Trophoblast cell (in vitro differentiated cells and primary cell): ENCODE measurements at regions not wholly inside any gene's neighbourhood (a gene's known extent, or its start where the extent isn't known, plus 50 kb on each side); places are given as distances from the start of the nearest gene placed in this dataset.

Source experiments
- DNase-seq, 2 donors: peaks; one replicate each; pipeline ENCODE4 v3.0.0-alpha.2; 2016
- H2AFZ ChIP-seq: 2 replicates; pipeline ENCODE4 v1.6.1; 2013; ENCODE audit warnings: low read length, moderate library complexity, mild to moderate bottlenecking; ENCODE audit not compliant: insufficient read depth, poor library complexity
- H2AK5ac ChIP-seq: 2 replicates; pipeline ENCODE4 v1.6.1; 2013; ENCODE audit warnings: mild to moderate bottlenecking, low read length
- H2BK120ac ChIP-seq: 2 replicates; pipeline ENCODE4 v1.6.1; 2013; ENCODE audit warnings: low read length, mild to moderate bottlenecking, moderate library complexity; ENCODE audit not compliant: insufficient read depth, poor library complexity
- H2BK12ac ChIP-seq: 2 replicates; pipeline ENCODE4 v1.6.1; 2013; ENCODE audit warnings: mild to moderate bottlenecking, low read length, moderate library complexity
- H2BK5ac ChIP-seq: 2 replicates; pipeline ENCODE4 v1.6.1; 2013; ENCODE audit warnings: low read length, low read depth, moderate library complexity, mild to moderate bottlenecking; ENCODE audit not compliant: poor library complexity
- H3K14ac ChIP-seq: 2 replicates; pipeline ENCODE4 v1.6.1; 2013; ENCODE audit warnings: mild to moderate bottlenecking, low read length
- H3K18ac ChIP-seq: 2 replicates; pipeline ENCODE4 v1.6.1; 2013; ENCODE audit warnings: mild to moderate bottlenecking, low read length
- H3K23ac ChIP-seq: 2 replicates; pipeline ENCODE4 v1.6.1; 2013; ENCODE audit warnings: low read length
- H3K27ac ChIP-seq: 2 replicates; pipeline ENCODE4 v1.5.1; 2013; ENCODE audit warnings: low read depth, mild to moderate bottlenecking, inconsistent platforms, low read length, moderate library complexity
- H3K27me3 ChIP-seq: 2 replicates; pipeline ENCODE4 v1.6.1; 2013; ENCODE audit warnings: inconsistent platforms, mild to moderate bottlenecking, low read length, moderate library complexity; ENCODE audit not compliant: insufficient read depth
- H3K36me3 ChIP-seq, 2 experiments: 1 replicate in 1 of 2; 2 replicates in 1 of 2; pipeline ENCODE4 v1.6.1; 2013; ENCODE audit warnings: low read length in 2 of 2, mild to moderate bottlenecking in 2 of 2, moderate library complexity in 1 of 2; ENCODE audit not compliant: insufficient read depth in 2 of 2, control insufficient read depth in 1 of 2
- H3K4ac ChIP-seq: 2 replicates; pipeline ENCODE4 v1.6.1; 2013; ENCODE audit warnings: low read depth, mild to moderate bottlenecking, low read length, moderate library complexity
- H3K4me1 ChIP-seq, 2 experiments: 1 replicate in 1 of 2; 2 replicates in 1 of 2; pipeline ENCODE4 v1.6.1; 2013; ENCODE audit warnings: low read length in 2 of 2, mild to moderate bottlenecking in 2 of 2, moderate library complexity in 1 of 2; ENCODE audit not compliant: insufficient read depth in 2 of 2, control insufficient read depth in 1 of 2
- H3K4me2 ChIP-seq: 2 replicates; pipeline ENCODE4 v1.6.1; 2013; ENCODE audit warnings: inconsistent platforms, mild to moderate bottlenecking, low read length, moderate library complexity
- H3K4me3 ChIP-seq: 2 replicates; pipeline ENCODE4 v1.5.1; 2013; ENCODE audit warnings: mild to moderate bottlenecking, low read depth, low read length, inconsistent platforms
- H3K79me1 ChIP-seq: one replicate; pipeline ENCODE4 v1.6.1; 2013; ENCODE audit warnings: low read length
- H3K79me2 ChIP-seq: 2 replicates; pipeline ENCODE4 v1.6.1; 2013; ENCODE audit warnings: low read length, mild to moderate bottlenecking; ENCODE audit not compliant: control insufficient read depth, insufficient read depth, poor library complexity
- H3K9ac ChIP-seq: 2 replicates; pipeline ENCODE4 v1.6.1; 2013; ENCODE audit warnings: mild to moderate bottlenecking, low read length
- H3K9me3 ChIP-seq: 2 replicates; pipeline ENCODE4 v1.6.1; 2013; ENCODE audit warnings: low read depth, mild to moderate bottlenecking, control low read depth, inconsistent platforms, low read length; ENCODE audit not compliant: insufficient read depth
- H4K12ac ChIP-seq: 2 replicates; pipeline ENCODE4 v1.6.1; 2013; ENCODE audit warnings: low read depth, mild to moderate bottlenecking, low read length, moderate library complexity
- H4K8ac ChIP-seq: 2 replicates; pipeline ENCODE4 v1.6.1; 2013; ENCODE audit warnings: low read depth, mild to moderate bottlenecking, low read length, moderate library complexity
- H4K91ac ChIP-seq: one replicate; pipeline ENCODE4 v1.6.1; 2013; ENCODE audit warnings: low read depth, mild to moderate bottlenecking, low read length, moderate library complexity
- WGBS: extraction: QIAGEN DNeasy Blood & Tissue Kit; methylation state at CpG from one replicate; pipeline ENCODE4 v1.1.7; 2013; ENCODE audit warnings: missing lambda C conversion rate; ENCODE audit not compliant: insufficient read length, insufficient coverage; ENCODE audit errors: extremely low coverage; 5-methylcytosine and 5-hydroxymethylcytosine counted together

GRCh38 chr2:67888351-67889005 lies 174.3 kb downstream of the C1D start:
- Histone ChIP-seq H4K8ac (no peak overlapping the region), H3K79me2 (no peaks in the 10 kb centered on the region), H2AFZ (no peak overlapping the region), H3K79me1 (no peaks in the 10 kb centered on the region), H2BK5ac (no peak overlapping the region), H3K9me3 (no peaks in the 10 kb centered on the region), H3K4ac (no peak overlapping the region), H3K23ac (no peak overlapping the region), H3K27me3 (no peaks in the 10 kb centered on the region), H2BK120ac (no peak overlapping the region), H4K91ac (no peak overlapping the region), H3K4me3 (no peak overlapping the region), H3K4me2 (no peak overlapping the region), H3K27ac (no peak overlapping the region), H3K14ac (no peak overlapping the region), H3K36me3 (no peaks in the 10 kb centered on the region), H2AK5ac (no peak overlapping the region), H3K9ac (no peak overlapping the region), H4K12ac (no peak overlapping the region), H3K4me1 (no peaks in the 10 kb centered on the region), H3K18ac (no peak overlapping the region), H2BK12ac (no peak overlapping the region)
- DNase-seq = no peak

- Histone ChIP-seq H3K23ac (no peak overlapping the region), H2BK120ac (no peak overlapping the region), H2BK12ac (no peak overlapping the region), H3K79me1 (no peaks in the 10 kb centered on the region), H3K4me1 (no peaks in the 10 kb centered on the region), H2BK5ac (no peak overlapping the region), H3K18ac (no peak overlapping the region), H3K27ac (no peak overlapping the region), H3K36me3 (no peaks in the 10 kb centered on the region), H3K9ac (no peak overlapping the region), H3K14ac (no peak overlapping the region), H3K27me3 (no peaks in the 10 kb centered on the region), H4K91ac (no peak overlapping the region), H3K4me2 (no peak overlapping the region), H2AK5ac (no peak overlapping the region), H3K9me3 (no peaks in the 10 kb centered on the region), H2AFZ (no peak overlapping the region), H4K8ac (no peak overlapping the region), H4K12ac (no peak overlapping the region), H3K4ac (no peak overlapping the region), H3K4me3 (no peak overlapping the region), H3K79me2 (no peaks in the 10 kb centered on the region)
- no peak for DNase-seq
- WGBS = no CpG with 5 or more reads among the region's 2 CpGs
These were observed 173.7 kb downstream of the C1D start for GRCh38 chr2:67889056-67889455.

GRCh38 chr2:67891642-67892041 lies 171.2 kb downstream of the C1D start:
- no CpG with 5 or more reads among the region's 1 CpG for WGBS
- Histone ChIP-seq H3K79me1 (no peaks in the 10 kb centered on the region), H3K36me3 (no peaks in the 10 kb centered on the region), H4K12ac (no peak overlapping the region), H2AK5ac (no peak overlapping the region), H3K23ac (no peak overlapping the region), H3K4ac (no peak overlapping the region), H3K14ac (no peak overlapping the region), H2BK120ac (no peak overlapping the region), H3K79me2 (no peaks in the 10 kb centered on the region), H2BK12ac (no peak overlapping the region), H3K18ac (no peak overlapping the region), H4K8ac (no peak overlapping the region), H3K4me2 (no peak overlapping the region), H4K91ac (no peak overlapping the region), H3K4me1 (peaks cover 6 to 9% of the 10 kb centered on the region in 2 experiments), H2AFZ (no peak overlapping the region), H3K4me3 (no peak overlapping the region), H3K9me3 (no peaks in the 10 kb centered on the region), H2BK5ac (no peak overlapping the region), H3K9ac (no peak overlapping the region), H3K27ac (no peak overlapping the region), H3K27me3 (no peaks in the 10 kb centered on the region)
- DNase-seq = no peak

- Histone ChIP-seq H2AFZ (no peak overlapping the region), H3K79me2 (no peaks in the 10 kb centered on the region), H4K8ac (no peak overlapping the region), H2AK5ac (no peak overlapping the region), H3K36me3 (no peaks in the 10 kb centered on the region), H3K9ac (no peak overlapping the region), H3K4me1 (peaks cover 6 to 9% of the 10 kb centered on the region in 2 experiments), H3K18ac (no peak overlapping the region), H2BK120ac (no peak overlapping the region), H4K91ac (no peak overlapping the region), H3K9me3 (no peaks in the 10 kb centered on the region), H2BK5ac (no peak overlapping the region), H3K4me3 (no peak overlapping the region), H2BK12ac (no peak overlapping the region), H3K27ac (no peak overlapping the region), H3K14ac (no peak overlapping the region), H3K4ac (no peak overlapping the region), H4K12ac (no peak overlapping the region), H3K23ac (no peak overlapping the region), H3K27me3 (no peaks in the 10 kb centered on the region), H3K79me1 (no peaks in the 10 kb centered on the region), H3K4me2 (no peak overlapping the region)
- no CpG with 5 or more reads among the region's 6 CpGs for WGBS
- no peak for DNase-seq
These were observed 170.4 kb downstream of the C1D start for GRCh38 chr2:67892339-67892846.
